ENCODE measurements at regions not wholly inside any gene's neighbourhood (a gene's known extent, or its start where the extent isn't known, plus 50 kb on each side); places are given as distances from the start of the nearest gene placed in this dataset.
"Not testable (repeated sequence)": the region's sequence is repeated elsewhere in the genome, so short reads cannot be mapped to it uniquely, and the experiment has no call there.

DNA sequence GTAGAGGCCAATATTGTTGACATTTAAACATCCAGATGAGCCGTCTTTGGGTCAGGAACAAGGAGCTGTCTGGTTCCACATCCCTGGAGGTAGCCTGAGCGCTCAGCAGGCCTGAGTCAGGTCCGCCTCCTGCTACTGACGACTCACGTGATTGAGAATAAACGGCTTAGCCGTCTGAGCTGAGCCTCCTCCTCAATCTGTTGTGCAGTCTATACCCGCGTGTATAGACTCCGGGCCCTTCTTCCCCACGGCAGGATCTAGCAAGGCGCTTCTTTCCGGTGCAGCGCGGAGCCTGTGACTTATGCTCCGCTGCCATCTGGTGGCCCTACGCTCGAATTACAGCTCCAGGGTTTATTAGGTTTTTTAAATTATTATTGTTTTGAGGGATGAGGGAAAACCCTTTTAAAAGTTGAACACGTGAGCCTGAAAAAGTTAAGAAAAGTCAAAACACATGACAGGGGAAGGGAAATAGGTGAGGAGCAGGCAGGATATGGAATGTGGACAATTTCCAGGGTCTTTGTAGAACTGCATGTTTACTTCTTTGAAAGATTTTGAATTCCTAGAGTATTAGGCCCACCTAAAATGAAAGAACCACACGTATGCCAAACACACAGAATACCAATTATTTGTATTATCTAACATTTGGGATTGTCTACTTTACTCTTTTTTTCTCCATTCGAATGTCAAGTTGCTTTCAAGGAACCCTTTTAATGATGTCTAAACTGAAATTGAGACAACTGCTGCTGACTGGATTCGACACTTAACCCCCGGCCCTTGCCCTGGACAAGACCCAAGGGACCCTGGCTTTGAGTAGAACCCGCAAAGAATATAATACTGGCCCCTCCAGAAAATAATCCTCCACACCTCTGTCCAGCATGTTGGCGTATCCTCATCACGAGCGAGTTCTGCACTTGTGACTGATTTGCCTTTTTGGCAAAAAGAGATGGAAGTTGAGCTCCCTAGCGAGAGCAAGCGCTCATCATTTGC lies 112.4 kb upstream of the ZNF236 start:
- Histone ChIP-seq H3K27ac (ENCODE audit: low read depth, low read length) (no peak overlapping the region), H3K4me3 (ENCODE audit: low read length in 2 of 2) (no peak overlapping the region), H3K36me3 (ENCODE audit: insufficient read depth, low read length) (no peaks in the 10 kb centered on the region), H3K9me3 (ENCODE audit: control insufficient read depth in 1 of 2, low read length in 2 of 2) (no peaks in the 10 kb centered on the region), H3K27me3 (ENCODE audit: insufficient read depth, low read length) (no peaks in the 10 kb centered on the region), H3K4me1 (ENCODE audit: insufficient read depth, low read length) (peaks cover 3% of the 10 kb centered on the region)
- Mint-ChIP-seq H3K4me3 (peak overlapping the region in 2 of 8 donors; percentile 16 to 26), H3K36me3 (no peaks in the 10 kb centered on the region), H3K27me3 (peaks cover 1 to 2% of the 10 kb centered on the region in 2 donors), H3K4me1 (peaks cover 0 to 6% (median 3%) of the 10 kb centered on the region in 4 donors), H3K27ac (peak overlapping the region in 2 of 7 donors; percentile 2 to 13), H3K9me3 (no peaks in the 10 kb centered on the region)
- ChIA-PET POLR2A (ENCODE audit: partially characterized antibody) (interaction anchor here (0.6 to 1.7 kb wide), 2 partner anchors 11 to 311 kb away, joined by 3 to 6 read pairs; no protein-coding TSS in a partner anchor), CTCF (ENCODE audit: partially characterized antibody) (interaction anchor here (0.6 to 5.3 kb wide), 24 partner anchors 9 to 382 kb away, joined by 3 to 230 read pairs (median 4); no protein-coding TSS in a partner anchor)
- DNase-seq: peak; percentile 50 to 60 (median 57)
- intact Hi-C loops (cut with micrococcal nuclease): no loop called here

- H3K9me3 Mint-ChIP-seq: no peaks in the 10 kb centered on the region
- Histone ChIP-seq H3K27ac (ENCODE audit: low read depth, low read length) (no peak overlapping the region), H3K9me3 (ENCODE audit: control insufficient read depth in 1 of 2, low read length in 2 of 2) (no peaks in the 10 kb centered on the region), H3K27me3 (ENCODE audit: insufficient read depth, low read length) (no peaks in the 10 kb centered on the region), H3K4me1 (ENCODE audit: insufficient read depth, low read length) (peaks cover 3% of the 10 kb centered on the region), H3K4me3 (ENCODE audit: low read length in 2 of 2) (no peak overlapping the region), H3K36me3 (ENCODE audit: insufficient read depth, low read length) (no peaks in the 10 kb centered on the region)
- no peak overlapping the region for H3K4me3 Mint-ChIP-seq
- no peaks in the 10 kb centered on the region for H3K36me3 Mint-ChIP-seq
- peaks cover 0 to 6% (median 3%) of the 10 kb centered on the region in 4 donors for H3K4me1 Mint-ChIP-seq
- POLR2A ChIA-PET (ENCODE audit: partially characterized antibody): interaction anchor here (1.7 kb wide), 1 partner anchor 310 kb away, joined by 6 read pairs; no protein-coding TSS in a partner anchor
- CTCF ChIA-PET (ENCODE audit: partially characterized antibody): interaction anchor here (0.8 to 5.3 kb wide), 18 partner anchors 8 to 380 kb away, joined by 3 to 230 read pairs (median 4); no protein-coding TSS in a partner anchor
- H3K27ac Mint-ChIP-seq: peak overlapping the region in 1 of 7 donors; percentile 48
- intact Hi-C loops (cut with micrococcal nuclease): no loop called here
- no peak for DNase-seq
- peaks cover 1 to 6% of the 10 kb centered on the region in 2 donors for H3K27me3 Mint-ChIP-seq
Observed at GRCh38 chr18:76708722-76709353, 113.5 kb upstream of the ZNF236 start.

DNA sequence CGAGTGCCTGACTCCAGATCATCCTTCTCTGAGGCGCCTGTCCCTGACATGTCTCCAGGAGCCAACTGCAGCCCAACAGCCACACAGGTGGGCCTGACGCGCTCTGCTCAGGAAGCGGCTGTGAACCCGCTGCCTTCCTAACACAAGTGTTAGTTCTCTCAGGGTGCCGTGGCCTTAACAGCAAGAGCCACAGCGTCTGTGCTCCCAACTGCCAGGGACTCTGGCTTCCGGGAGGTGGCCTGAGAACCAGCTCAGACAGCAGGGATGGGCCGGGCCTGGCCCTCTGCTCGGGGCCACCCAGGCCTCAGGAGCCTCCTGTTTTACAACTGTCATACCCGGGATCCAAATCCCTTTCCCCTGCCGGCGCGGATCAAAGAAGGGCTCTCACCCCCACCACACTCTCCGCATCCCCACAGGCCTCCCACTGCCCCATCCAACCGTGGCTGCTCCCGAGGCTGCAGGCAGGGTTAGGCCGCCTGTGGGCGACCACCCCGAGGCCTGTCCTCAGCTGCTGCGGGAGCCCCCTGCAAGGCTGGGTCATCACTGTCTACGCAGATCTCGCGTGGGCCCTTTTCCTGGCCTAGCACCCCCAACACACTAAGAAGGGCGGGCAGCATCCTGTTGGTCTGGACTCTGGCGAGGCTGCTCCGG lies 114.2 kb upstream of the ZNF236 start:
- no peaks in the 10 kb centered on the region for H3K9me3 Mint-ChIP-seq
- H3K27ac Mint-ChIP-seq: peak overlapping the region in 1 of 7 donors; percentile 55
- no peak overlapping the region for H3K27ac ChIP-seq (ENCODE audit: low read depth, low read length)
- DNase-seq: no peak
- POLR2A ChIA-PET (ENCODE audit: partially characterized antibody): no interaction called here
- no peaks in the 10 kb centered on the region for H3K9me3 ChIP-seq (ENCODE audit: control insufficient read depth in 1 of 2, low read length in 2 of 2)
- H3K36me3 Mint-ChIP-seq: no peaks in the 10 kb centered on the region
- no peak overlapping the region for H3K4me3 ChIP-seq (ENCODE audit: low read length in 2 of 2)
- no peaks in the 10 kb centered on the region for H3K27me3 ChIP-seq (ENCODE audit: insufficient read depth, low read length)
- peaks cover 1 to 6% of the 10 kb centered on the region in 2 donors for H3K27me3 Mint-ChIP-seq
- H3K4me1 ChIP-seq (ENCODE audit: insufficient read depth, low read length): peaks cover 3% of the 10 kb centered on the region
- CTCF ChIA-PET (ENCODE audit: partially characterized antibody): interaction anchor here (2.0 to 5.3 kb wide), 3 partner anchors 13 to 309 kb away, joined by 13 to 230 read pairs (median 30); no protein-coding TSS in a partner anchor
- peaks cover 0 to 6% (median 3%) of the 10 kb centered on the region in 4 donors for H3K4me1 Mint-ChIP-seq
- H3K36me3 ChIP-seq (ENCODE audit: insufficient read depth, low read length): no peaks in the 10 kb centered on the region
- H3K4me3 Mint-ChIP-seq: no peak overlapping the region
- intact Hi-C loops (cut with micrococcal nuclease): no loop called here

DNA sequence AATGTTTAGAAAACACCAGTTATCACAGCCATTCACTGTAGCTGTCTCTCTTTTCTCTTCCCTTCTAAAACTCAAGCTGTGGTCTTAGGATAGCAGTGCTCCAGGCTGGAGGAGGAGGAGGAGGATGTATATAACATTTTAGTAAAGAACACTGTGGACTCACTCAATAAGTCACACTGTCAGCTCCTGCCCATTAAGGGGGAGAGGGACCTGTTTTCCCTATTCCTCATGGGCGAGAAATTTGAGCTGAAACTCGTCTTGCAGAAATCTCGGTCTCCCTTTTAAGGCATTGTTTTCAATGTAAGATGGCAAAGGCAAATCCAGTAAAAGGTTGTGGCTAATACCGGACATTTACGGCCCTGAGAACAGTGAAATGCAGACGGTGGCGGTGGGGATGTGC lies 114.8 kb upstream of the ZNF236 start:
- H3K27ac Mint-ChIP-seq: no peak overlapping the region
- Histone ChIP-seq H3K4me3 (ENCODE audit: low read length in 2 of 2) (no peak overlapping the region), H3K27ac (ENCODE audit: low read depth, low read length) (no peak overlapping the region), H3K9me3 (ENCODE audit: control insufficient read depth in 1 of 2, low read length in 2 of 2) (no peaks in the 10 kb centered on the region), H3K4me1 (ENCODE audit: insufficient read depth, low read length) (peaks cover 3% of the 10 kb centered on the region), H3K27me3 (ENCODE audit: insufficient read depth, low read length) (no peaks in the 10 kb centered on the region), H3K36me3 (ENCODE audit: insufficient read depth, low read length) (no peaks in the 10 kb centered on the region)
- H3K4me1 Mint-ChIP-seq: peaks cover 0 to 6% (median 3%) of the 10 kb centered on the region in 4 donors
- peaks cover 1 to 7% of the 10 kb centered on the region in 2 donors for H3K27me3 Mint-ChIP-seq
- H3K36me3 Mint-ChIP-seq: no peaks in the 10 kb centered on the region
- no peak overlapping the region for H3K4me3 Mint-ChIP-seq
- ChIA-PET POLR2A (ENCODE audit: partially characterized antibody) (no interaction called here), CTCF (ENCODE audit: partially characterized antibody) (interaction anchor here (1.0 to 5.3 kb wide), 3 partner anchors 8 to 309 kb away, joined by 3 to 230 read pairs (median 3); no protein-coding TSS in a partner anchor)
- DNase-seq: no peak
- no peaks in the 10 kb centered on the region for H3K9me3 Mint-ChIP-seq
- intact Hi-C loops (cut with micrococcal nuclease): no loop called here

- H3K4me1 ChIP-seq (ENCODE audit: insufficient read depth, low read length); H3K27me3 ChIP-seq (ENCODE audit: insufficient read depth, low read length); H3K27ac ChIP-seq (ENCODE audit: low read depth, low read length); H3K4me1 Mint-ChIP-seq; H3K27ac Mint-ChIP-seq; H3K4me3 ChIP-seq (ENCODE audit: low read length in 2 of 2); H3K9me3 ChIP-seq (ENCODE audit: control insufficient read depth in 1 of 2, low read length in 2 of 2); intact Hi-C loops (cut with micrococcal nuclease); POLR2A ChIA-PET (ENCODE audit: partially characterized antibody); H3K36me3 Mint-ChIP-seq; DNase-seq; H3K9me3 Mint-ChIP-seq; H3K36me3 ChIP-seq (ENCODE audit: insufficient read depth, low read length); H3K4me3 Mint-ChIP-seq: not testable (repeated sequence)
- peaks cover 6 to 14% of the 10 kb centered on the region in 2 donors for H3K27me3 Mint-ChIP-seq
- CTCF ChIA-PET (ENCODE audit: partially characterized antibody): interaction anchor here (1.0 kb wide), 1 partner anchor 305 kb away, joined by 4 read pairs; no protein-coding TSS in a partner anchor
Observed at GRCh38 chr18:76704589-76704988, 117.8 kb upstream of the ZNF236 start.

DNA sequence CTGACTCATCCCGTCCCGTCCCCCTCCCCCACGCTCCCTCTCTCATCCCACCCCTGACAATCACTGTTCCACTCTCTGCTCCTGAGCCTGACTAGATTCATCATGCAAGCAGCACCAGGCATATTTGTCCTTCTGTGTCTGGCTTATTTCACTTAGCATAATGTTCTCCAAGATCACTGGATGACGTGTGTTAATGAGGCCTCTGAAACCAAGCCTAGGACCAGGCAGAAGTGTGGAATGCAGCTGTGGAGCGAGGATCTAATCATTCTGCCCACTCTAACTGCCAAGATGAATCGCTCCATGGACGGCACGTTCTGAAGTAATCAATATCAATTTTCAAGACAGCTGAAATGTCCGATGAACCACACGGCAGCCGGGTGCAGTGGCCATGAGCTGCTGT lies 122.4 kb upstream of the ZNF236 start:
- no peaks in the 10 kb centered on the region for H3K36me3 ChIP-seq (ENCODE audit: insufficient read depth, low read length)
- Mint-ChIP-seq H3K9me3 (peaks cover 0 to 2% (median 0%) of the 10 kb centered on the region in 8 donors), H3K36me3 (no peaks in the 10 kb centered on the region), H3K4me3 (no peak overlapping the region), H3K4me1 (peaks cover 0 to 2% (median 0%) of the 10 kb centered on the region in 4 donors), H3K27me3 (peaks cover 29 to 35% of the 10 kb centered on the region in 2 donors), H3K27ac (no peak overlapping the region)
- POLR2A ChIA-PET (ENCODE audit: partially characterized antibody): no interaction called here
- no peak overlapping the region for H3K4me3 ChIP-seq (ENCODE audit: low read length in 2 of 2)
- peaks cover 7% of the 10 kb centered on the region for H3K27me3 ChIP-seq (ENCODE audit: insufficient read depth, low read length)
- no peaks in the 10 kb centered on the region for H3K4me1 ChIP-seq (ENCODE audit: insufficient read depth, low read length)
- no peak overlapping the region for H3K27ac ChIP-seq (ENCODE audit: low read depth, low read length)
- no peaks in the 10 kb centered on the region for H3K9me3 ChIP-seq (ENCODE audit: control insufficient read depth in 1 of 2, low read length in 2 of 2)
- CTCF ChIA-PET (ENCODE audit: partially characterized antibody): interaction anchor here (0.7 to 2.3 kb wide), 2 partner anchors 10 to 103 kb away, joined by 3 to 11 read pairs; no protein-coding TSS in a partner anchor
- intact Hi-C loops (cut with micrococcal nuclease): no loop called here
- DNase-seq: no peak
